Keratinocyte (primary cell): ENCODE measurements at regions not wholly inside any gene's neighbourhood (a gene's known extent, or its start where the extent isn't known, plus 50 kb on each side); places are given as distances from the start of the nearest gene placed in this dataset.

Experiments used
- DNase-seq: peaks from one replicate; pipeline ENCODE4 v3.0.0-alpha.2; 2011; ENCODE audit warnings: low read depth, missing footprints, low spot score
- FAIRE-seq: peaks from 2 replicates; lab custom pipeline; 2011; peaks lifted over from hg19 to GRCh38; lab: Jason Lieb, UNC
- H2AFZ ChIP-seq: 2 replicates; pipeline ENCODE4 v1.6.0; 2012; ENCODE audit warnings: low read length, control low read depth, inconsistent platforms; ENCODE audit not compliant: control insufficient read depth
- H3K27ac ChIP-seq: 2 replicates; pipeline ENCODE4 v1.5.1; 2011; ENCODE audit warnings: low read length; ENCODE audit not compliant: control insufficient read depth, insufficient read depth
- H3K27me3 ChIP-seq: 3 replicates; pipeline ENCODE4 v1.6.0; 2011; ENCODE audit warnings: low read length; ENCODE audit not compliant: control insufficient read depth, insufficient read depth; ENCODE audit errors: extremely low read depth
- H3K36me3 ChIP-seq, 2 experiments: 2 replicates in 1 of 2; 3 replicates in 1 of 2; pipeline ENCODE4 v1.5.1; 2011; ENCODE audit warnings: low read length in 2 of 2, mild to moderate bottlenecking in 1 of 2; ENCODE audit not compliant: control insufficient read depth in 2 of 2, insufficient read depth in 2 of 2; ENCODE audit errors: extremely low read depth in 1 of 2
- H3K4me1 ChIP-seq: 3 replicates; pipeline ENCODE4 v1.5.1; 2011; ENCODE audit warnings: low read length; ENCODE audit not compliant: control insufficient read depth, insufficient read depth; ENCODE audit errors: extremely low read depth
- H3K4me2 ChIP-seq: 3 replicates; pipeline ENCODE4 v1.6.0; 2011; ENCODE audit warnings: low read depth, low read length; ENCODE audit not compliant: control insufficient read depth, insufficient read depth; ENCODE audit errors: extremely low read depth
- H3K4me3 ChIP-seq, 3 experiments: fragments of 200-600 bp in 1 of 3; sonication (generic) in 1 of 3; 2 replicates in 2 of 3; 3 replicates in 1 of 3; pipeline ENCODE4 v1.5.1; 2011 to 2016; ENCODE audit warnings: low read length in 3 of 3, mild to moderate bottlenecking in 3 of 3, control low read depth in 2 of 3, inconsistent platforms in 1 of 3, low read depth in 1 of 3, mixed read lengths in 1 of 3, mixed run types in 1 of 3, moderate library complexity in 1 of 3; ENCODE audit not compliant: control insufficient read depth in 2 of 3, insufficient read depth in 2 of 3; ENCODE audit errors: extremely low read depth in 1 of 3
- H3K79me2 ChIP-seq: 2 replicates; pipeline ENCODE4 v1.6.0; 2012; ENCODE audit warnings: low read length; ENCODE audit not compliant: control insufficient read depth, insufficient read depth
- H3K9ac ChIP-seq: 3 replicates; pipeline ENCODE4 v1.6.0; 2011; ENCODE audit warnings: low read length; ENCODE audit not compliant: control insufficient read depth, insufficient read depth; ENCODE audit errors: extremely low read depth
- H3K9me1 ChIP-seq: 3 replicates; pipeline ENCODE4 v1.6.0; 2011; ENCODE audit warnings: low read length; ENCODE audit not compliant: control insufficient read depth, insufficient read depth; ENCODE audit errors: extremely low read depth
- H3K9me3 ChIP-seq: 2 replicates; pipeline ENCODE4 v1.5.1; 2012; ENCODE audit warnings: low read depth, low read length; ENCODE audit not compliant: control insufficient read depth
- H4K20me1 ChIP-seq: 3 replicates; pipeline ENCODE4 v1.6.0; 2011; ENCODE audit warnings: low read length; ENCODE audit not compliant: control insufficient read depth, insufficient read depth; ENCODE audit errors: extremely low read depth
- CTCF ChIP-seq, 3 experiments: IDR thresholded peaks in 1 of 3; conservative IDR thresholded peaks in 1 of 3; optimal IDR thresholded peaks in 1 of 3; 2 replicates in 2 of 3; 3 replicates in 1 of 3; pipeline versions ENCODE3 to v1.5.1; 2011; ENCODE audit warnings: low read length in 3 of 3, mild to moderate bottlenecking in 3 of 3, moderate library complexity in 2 of 3, control low read depth in 1 of 3, inconsistent platforms in 1 of 3; ENCODE audit not compliant: insufficient read depth in 2 of 3; ENCODE audit errors: extremely low read depth in 1 of 3
- EZH2 ChIP-seq: IDR thresholded peaks from one replicate; pipeline ENCODE4 v1.6.1; 2012; ENCODE audit warnings: inconsistent platforms, mild to moderate bottlenecking, low read length, moderate library complexity
- dilution Hi-C: fragments of 300-500 bp; cut with MboI; formaldehyde crosslinking; loops from one replicate; pipeline ENCODE4 v1.7.0; 2020; ENCODE audit warnings: low sequenced_read_pairs; ENCODE audit not compliant: extremely low pct_ligation_motif_present

GRCh38 chr4:164423819-164424218 lies 330.1 kb upstream of the SMIM31 start:
- H3K36me3 ChIP-seq = no peaks in the 10 kb centered on the region
- DNase-seq = no peak
- H3K4me2 ChIP-seq = no peak overlapping the region
- H2AFZ ChIP-seq = no peak overlapping the region
- no peaks in the 10 kb centered on the region for H3K4me1 ChIP-seq
- dilution Hi-C loops = no loop called here
- no peak for FAIRE-seq
- H3K9me1 ChIP-seq = no peaks in the 10 kb centered on the region
- no peak overlapping the region for H3K9ac ChIP-seq
- H3K9me3 ChIP-seq = no peaks in the 10 kb centered on the region
- no peak overlapping the region for H3K4me3 ChIP-seq
- H3K27ac ChIP-seq = no peak overlapping the region
- TF ChIP-seq EZH2 (no peak), CTCF (optimal IDR thresholded peaks at IDR 0.05 in 1 of 3, IDR thresholded peaks at IDR 0.05 in 1 of 3, conservative IDR thresholded peaks at IDR 0.05 in 1 of 3; ENCODE audit: extremely low read depth in 1 of 3, insufficient read depth in 2 of 3, low read length in 3 of 3) (no peak)
- no peaks in the 10 kb centered on the region for H4K20me1 ChIP-seq
- H3K27me3 ChIP-seq = no peaks in the 10 kb centered on the region
- no peaks in the 10 kb centered on the region for H3K79me2 ChIP-seq

GRCh38 chr4:164424846-164425245 lies 329.1 kb upstream of the SMIM31 start:
- no peaks in the 10 kb centered on the region for H3K4me1 ChIP-seq
- TF ChIP-seq CTCF (optimal IDR thresholded peaks at IDR 0.05 in 1 of 3, IDR thresholded peaks at IDR 0.05 in 1 of 3, conservative IDR thresholded peaks at IDR 0.05 in 1 of 3; ENCODE audit: extremely low read depth in 1 of 3, insufficient read depth in 2 of 3, low read length in 3 of 3) (no peak), EZH2 (no peak)
- no peaks in the 10 kb centered on the region for H4K20me1 ChIP-seq
- H3K9me3 ChIP-seq = no peaks in the 10 kb centered on the region
- FAIRE-seq (no peak), DNase-seq (no peak)
- no peak overlapping the region for H3K4me2 ChIP-seq
- H3K4me3 ChIP-seq = no peak overlapping the region
- no peak overlapping the region for H3K27ac ChIP-seq
- dilution Hi-C loops = no loop called here
- H3K36me3 ChIP-seq = no peaks in the 10 kb centered on the region
- no peaks in the 10 kb centered on the region for H3K79me2 ChIP-seq
- H2AFZ ChIP-seq = no peak overlapping the region
- H3K9me1 ChIP-seq = no peaks in the 10 kb centered on the region
- H3K9ac ChIP-seq = no peak overlapping the region
- H3K27me3 ChIP-seq = no peaks in the 10 kb centered on the region
